ENCODE measurements at regions not wholly inside any gene's neighbourhood (a gene's known extent, or its start where the extent isn't known, plus 50 kb on each side); places are given as distances from the start of the nearest gene placed in this dataset.

DNA sequence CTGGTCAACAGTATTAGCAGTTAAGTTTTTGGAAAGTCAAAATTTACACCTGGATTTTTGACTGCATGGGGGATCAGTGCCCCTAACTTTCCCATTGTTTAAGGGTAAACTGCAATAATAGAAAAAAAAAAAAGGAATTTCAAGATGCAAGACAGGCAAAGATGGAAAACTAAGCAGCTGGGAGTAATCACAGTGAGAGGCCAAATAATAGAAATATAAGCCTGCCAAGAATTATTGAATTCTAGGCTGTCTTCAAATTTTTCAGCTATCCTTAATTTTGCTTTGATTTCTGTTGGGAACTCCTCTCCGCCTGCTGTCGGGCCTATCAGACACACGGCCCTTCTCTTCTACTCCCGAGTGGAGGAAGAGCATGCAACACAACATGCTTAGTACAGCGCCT, 215.5 kb upstream of the LMCD1 start:
- no peaks in the 10 kb centered on the region for H3F3A ChIP-seq (ENCODE audit: control insufficient read depth, insufficient read depth)
- H3K9me2 ChIP-seq (replicated peaks; ENCODE audit: control insufficient read depth, low read length): no peaks in the 10 kb centered on the region
- H4K20me1 ChIP-seq (ENCODE audit: control insufficient read depth, insufficient read depth, low read depth, low read length): no peaks in the 10 kb centered on the region
- no peak overlapping the region for H3K4me3 ChIP-seq (ENCODE audit: low read length)
- H3K4me2 ChIP-seq (ENCODE audit: low read length): no peak overlapping the region
- no peaks in the 10 kb centered on the region for H3K27me3 ChIP-seq (ENCODE audit: control insufficient read depth, low read length)
- TF ChIP-seq EZH2phosphoT487 (IDR thresholded peaks at IDR 0.05; ENCODE audit: borderline replicate concordance, low read length): no peak
- TF ChIP-seq, protein P1, sequence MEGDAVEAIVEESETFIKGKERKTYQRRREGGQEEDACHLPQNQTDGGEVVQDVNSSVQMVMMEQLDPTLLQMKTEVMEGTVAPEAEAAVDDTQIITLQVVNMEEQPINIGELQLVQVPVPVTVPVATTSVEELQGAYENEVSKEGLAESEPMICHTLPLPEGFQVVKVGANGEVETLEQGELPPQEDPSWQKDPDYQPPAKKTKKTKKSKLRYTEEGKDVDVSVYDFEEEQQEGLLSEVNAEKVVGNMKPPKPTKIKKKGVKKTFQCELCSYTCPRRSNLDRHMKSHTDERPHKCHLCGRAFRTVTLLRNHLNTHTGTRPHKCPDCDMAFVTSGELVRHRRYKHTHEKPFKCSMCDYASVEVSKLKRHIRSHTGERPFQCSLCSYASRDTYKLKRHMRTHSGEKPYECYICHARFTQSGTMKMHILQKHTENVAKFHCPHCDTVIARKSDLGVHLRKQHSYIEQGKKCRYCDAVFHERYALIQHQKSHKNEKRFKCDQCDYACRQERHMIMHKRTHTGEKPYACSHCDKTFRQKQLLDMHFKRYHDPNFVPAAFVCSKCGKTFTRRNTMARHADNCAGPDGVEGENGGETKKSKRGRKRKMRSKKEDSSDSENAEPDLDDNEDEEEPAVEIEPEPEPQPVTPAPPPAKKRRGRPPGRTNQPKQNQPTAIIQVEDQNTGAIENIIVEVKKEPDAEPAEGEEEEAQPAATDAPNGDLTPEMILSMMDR (IDR thresholded peaks at IDR 0.05; ENCODE audit: low read depth, low read length, poor library complexity, severe bottlenecking): no peak
- H3K4me1 ChIP-seq (ENCODE audit: control insufficient read depth, low read length): no peaks in the 10 kb centered on the region
- H3K79me2 ChIP-seq (ENCODE audit: control insufficient read depth, low read length): no peaks in the 10 kb centered on the region
- H3K27ac ChIP-seq (ENCODE audit: low read depth, low read length): no peak overlapping the region
- H3K36me3 ChIP-seq (ENCODE audit: control insufficient read depth, low read length): no peaks in the 10 kb centered on the region
- no peaks in the 10 kb centered on the region for H3K9me3 ChIP-seq (ENCODE audit: control insufficient read depth, insufficient read depth, low read length)

DNA sequence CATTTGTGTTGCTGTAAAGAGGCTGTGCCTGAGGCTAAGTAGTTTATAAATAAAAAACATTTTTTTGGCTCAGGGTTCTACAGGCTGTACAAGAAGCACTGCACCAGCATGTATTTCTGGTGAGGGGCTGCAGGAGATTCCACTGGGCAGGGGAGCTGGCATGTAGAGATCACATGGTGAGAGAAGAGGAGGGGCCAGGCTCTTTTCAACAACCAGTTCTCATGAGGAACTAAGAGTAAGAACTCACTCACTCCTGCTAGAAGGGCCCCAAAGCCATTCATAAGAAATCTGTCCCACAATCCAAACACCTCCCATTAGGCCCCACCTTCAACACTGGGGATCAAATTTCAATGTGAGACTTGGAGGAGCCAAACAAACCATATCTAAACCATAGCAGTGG, 214.9 kb upstream of the LMCD1 start:
- Histone ChIP-seq H3K4me1 (ENCODE audit: control insufficient read depth, low read length) (no peaks in the 10 kb centered on the region), H3K27ac (ENCODE audit: low read depth, low read length) (no peak overlapping the region), H3K36me3 (ENCODE audit: control insufficient read depth, low read length) (no peaks in the 10 kb centered on the region), H3K79me2 (ENCODE audit: control insufficient read depth, low read length) (no peaks in the 10 kb centered on the region), H3K4me2 (ENCODE audit: low read length) (no peak overlapping the region), H4K20me1 (ENCODE audit: control insufficient read depth, insufficient read depth, low read depth, low read length) (no peaks in the 10 kb centered on the region), H3K4me3 (ENCODE audit: low read length) (no peak overlapping the region), H3F3A (ENCODE audit: control insufficient read depth, insufficient read depth) (no peaks in the 10 kb centered on the region), H3K27me3 (ENCODE audit: control insufficient read depth, low read length) (no peaks in the 10 kb centered on the region), H3K9me2 (replicated peaks; ENCODE audit: control insufficient read depth, low read length) (no peaks in the 10 kb centered on the region), H3K9me3 (ENCODE audit: control insufficient read depth, insufficient read depth, low read length) (no peaks in the 10 kb centered on the region)
- TF ChIP-seq EZH2phosphoT487 (IDR thresholded peaks at IDR 0.05; ENCODE audit: borderline replicate concordance, low read length): no peak
- TF ChIP-seq, protein P1 (IDR thresholded peaks at IDR 0.05; ENCODE audit: low read depth, low read length, poor library complexity, severe bottlenecking): no peak

DNA sequence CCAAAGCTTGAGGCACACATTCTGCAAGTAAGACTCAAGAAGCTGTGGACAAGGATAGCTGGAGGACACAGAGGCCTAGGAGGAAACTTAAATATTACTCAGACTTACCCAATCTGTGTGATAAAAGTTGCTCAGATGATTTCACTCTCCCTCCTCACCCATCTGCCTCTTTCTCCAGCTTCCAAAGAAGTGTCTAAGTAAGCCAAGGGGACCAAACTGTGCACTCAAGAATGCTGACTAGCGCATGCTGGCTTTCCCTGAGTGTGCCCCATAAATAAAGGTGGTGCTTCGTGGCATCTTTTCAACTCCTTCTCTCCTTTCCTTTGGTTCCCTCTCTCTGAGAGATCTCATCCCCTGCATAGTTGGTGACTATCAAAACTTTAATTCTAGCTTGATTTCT, 211.0 kb upstream of the LMCD1 start:
- no peak overlapping the region for H3K4me3 ChIP-seq (ENCODE audit: low read length)
- no peaks in the 10 kb centered on the region for H3K79me2 ChIP-seq (ENCODE audit: control insufficient read depth, low read length)
- H3F3A ChIP-seq (ENCODE audit: control insufficient read depth, insufficient read depth): no peaks in the 10 kb centered on the region
- no peaks in the 10 kb centered on the region for H3K9me2 ChIP-seq (replicated peaks; ENCODE audit: control insufficient read depth, low read length)
- H3K27me3 ChIP-seq (ENCODE audit: control insufficient read depth, low read length): no peaks in the 10 kb centered on the region
- no peaks in the 10 kb centered on the region for H3K4me1 ChIP-seq (ENCODE audit: control insufficient read depth, low read length)
- H3K9me3 ChIP-seq (ENCODE audit: control insufficient read depth, insufficient read depth, low read length): no peaks in the 10 kb centered on the region
- H3K36me3 ChIP-seq (ENCODE audit: control insufficient read depth, low read length): no peaks in the 10 kb centered on the region
- no peak overlapping the region for H3K4me2 ChIP-seq (ENCODE audit: low read length)
- no peaks in the 10 kb centered on the region for H4K20me1 ChIP-seq (ENCODE audit: control insufficient read depth, insufficient read depth, low read depth, low read length)
- TF ChIP-seq EZH2phosphoT487 (IDR thresholded peaks at IDR 0.05; ENCODE audit: borderline replicate concordance, low read length): no peak
- TF ChIP-seq, protein P1 (IDR thresholded peaks at IDR 0.05; ENCODE audit: low read depth, low read length, poor library complexity, severe bottlenecking): no peak
- H3K27ac ChIP-seq (ENCODE audit: low read depth, low read length): no peak overlapping the region

DNA sequence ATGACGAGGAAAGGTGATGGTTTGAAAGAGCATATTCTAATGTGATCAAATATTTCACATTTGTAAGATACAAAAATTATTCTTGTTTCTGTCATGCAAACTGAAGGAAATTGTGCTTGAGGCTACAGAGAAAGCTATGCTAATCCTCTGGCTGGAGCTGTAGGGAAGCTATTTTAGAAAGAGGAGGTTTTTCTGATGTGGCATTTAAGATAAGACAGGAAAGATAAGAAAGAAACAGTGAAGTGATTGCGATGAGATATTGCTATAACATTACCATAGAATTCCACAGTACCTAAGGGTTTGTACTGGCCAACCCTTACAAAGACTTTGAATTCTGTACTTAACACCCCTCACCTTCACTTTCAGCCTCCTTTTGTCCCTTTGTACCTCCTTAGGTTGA, 205.2 kb upstream of the LMCD1 start:
- H3K4me1 ChIP-seq (ENCODE audit: control insufficient read depth, low read length): no peaks in the 10 kb centered on the region
- no peaks in the 10 kb centered on the region for H3K36me3 ChIP-seq (ENCODE audit: control insufficient read depth, low read length)
- no peak overlapping the region for H3K4me3 ChIP-seq (ENCODE audit: low read length)
- H3K9me2 ChIP-seq (replicated peaks; ENCODE audit: control insufficient read depth, low read length): no peaks in the 10 kb centered on the region
- H3F3A ChIP-seq (ENCODE audit: control insufficient read depth, insufficient read depth): no peaks in the 10 kb centered on the region
- H3K27me3 ChIP-seq (ENCODE audit: control insufficient read depth, low read length): no peaks in the 10 kb centered on the region
- no peaks in the 10 kb centered on the region for H3K79me2 ChIP-seq (ENCODE audit: control insufficient read depth, low read length)
- no peaks in the 10 kb centered on the region for H3K9me3 ChIP-seq (ENCODE audit: control insufficient read depth, insufficient read depth, low read length)
- H3K27ac ChIP-seq (ENCODE audit: low read depth, low read length): no peak overlapping the region
- TF ChIP-seq, protein P1 (IDR thresholded peaks at IDR 0.05; ENCODE audit: low read depth, low read length, poor library complexity, severe bottlenecking): no peak
- TF ChIP-seq EZH2phosphoT487 (IDR thresholded peaks at IDR 0.05; ENCODE audit: borderline replicate concordance, low read length): no peak
- H3K4me2 ChIP-seq (ENCODE audit: low read length): no peak overlapping the region
- H4K20me1 ChIP-seq (ENCODE audit: control insufficient read depth, insufficient read depth, low read depth, low read length): no peaks in the 10 kb centered on the region

Measured in DOHH2 (cell line).